HEK293 (cell line): ENCODE measurements at regions not wholly inside any gene's neighbourhood (a gene's known extent, or its start where the extent isn't known, plus 50 kb on each side); places are given as distances from the start of the nearest gene placed in this dataset.

Source experiments
- CTCF ChIA-PET: fragments of 350-600 bp; formaldehyde crosslinking; extraction: SDS; loops from one replicate; lab custom pipeline; 2021; ENCODE audit warnings: antibody characterized with exemption; lab: Yijun Ruan, JAX
- POLR2A ChIA-PET: fragments of 300-600 bp; formaldehyde crosslinking; extraction: SDS; loops from one replicate; lab custom pipeline; 2020; ENCODE audit warnings: antibody characterized with exemption, inconsistent platforms; lab: Yijun Ruan, JAX
- H3K27ac ChIP-seq: fragments of 200-500 bp; sonication (Bioruptor generic); 2 replicates; pipeline ENCODE4 v1.5.1; 2014; ENCODE audit warnings: low read depth, low read length, control low read depth, inconsistent platforms; ENCODE audit errors: extremely low read depth
- H3K36me3 ChIP-seq, 2 experiments: fragments of 200-500 bp in 1 of 2; sonication (Bioruptor generic) in 1 of 2; 1 replicate in 1 of 2; 2 replicates in 1 of 2; pipeline ENCODE4 v1.5.1; 2014 to 2017; ENCODE audit warnings: inconsistent platforms in 2 of 2, low read length in 2 of 2; ENCODE audit not compliant: control insufficient read depth in 2 of 2, insufficient read depth in 1 of 2
- H3K4me1 ChIP-seq: fragments of 200-500 bp; sonication (Bioruptor generic); 2 replicates; pipeline ENCODE4 v1.5.1; 2014; ENCODE audit warnings: mild to moderate bottlenecking, low read length, inconsistent platforms; ENCODE audit not compliant: control insufficient read depth, insufficient read depth
- H3K4me3 ChIP-seq: 2 replicates; pipeline ENCODE4 v1.5.1; 2011; ENCODE audit warnings: low read depth, mild to moderate bottlenecking, control low read depth, low read length, moderate library complexity
- H3K9me3 ChIP-seq: fragments of 200-500 bp; sonication (Bioruptor generic); 2 replicates; pipeline ENCODE4 v1.5.1; 2014; ENCODE audit warnings: low read depth, low read length, inconsistent platforms; ENCODE audit not compliant: control insufficient read depth, insufficient read depth
- SCRT1 ChIP-seq: fragments of 450-650 bp; formaldehyde crosslinking; IDR thresholded peaks from 2 replicates; pipeline ENCODE4 v1.5.1; 2016; ENCODE audit warnings: missing biosample characterization, missing genetic modification characterization, borderline replicate concordance
- SCRT2 ChIP-seq: fragments of 450-650 bp; formaldehyde crosslinking; IDR thresholded peaks from 2 replicates; pipeline ENCODE4 v1.5.1; 2016; ENCODE audit warnings: missing biosample characterization, missing genetic modification characterization
- TCF7L2 ChIP-seq: IDR thresholded peaks from 2 replicates; pipeline ENCODE4 v1.6.1; 2011; ENCODE audit warnings: low read depth, mild to moderate bottlenecking, inconsistent platforms, low read length, moderate library complexity, borderline replicate concordance
- WT1 ChIP-seq: fragments of 450-650 bp; formaldehyde crosslinking; IDR thresholded peaks from 2 replicates; pipeline ENCODE4 v1.5.1; 2016; ENCODE audit warnings: missing biosample characterization, missing genetic modification characterization
- YY1 ChIP-seq: fragments of 450-650 bp; formaldehyde crosslinking; IDR thresholded peaks from 2 replicates; pipeline ENCODE4 v1.5.1; 2018; ENCODE audit warnings: missing biosample characterization, missing genetic modification characterization
- ZFP41 ChIP-seq: fragments of 450-650 bp; formaldehyde crosslinking; IDR thresholded peaks from 2 replicates; pipeline ENCODE4 v1.5.1; 2016; ENCODE audit warnings: missing biosample characterization, missing genetic modification characterization, borderline replicate concordance
- ZNF133 ChIP-seq: fragments of 450-650 bp; formaldehyde crosslinking; IDR thresholded peaks from 2 replicates; pipeline ENCODE4 v1.5.1; 2016; ENCODE audit warnings: missing biosample characterization, missing genetic modification characterization
- ZNF140 ChIP-seq: fragments of 450-650 bp; formaldehyde crosslinking; IDR thresholded peaks from 2 replicates; pipeline ENCODE4 v1.5.1; 2016; ENCODE audit warnings: missing biosample characterization, missing genetic modification characterization
- ZNF174 ChIP-seq: fragments of 450-650 bp; formaldehyde crosslinking; IDR thresholded peaks from 2 replicates; pipeline ENCODE4 v1.5.0; 2017; ENCODE audit warnings: missing biosample characterization, mild to moderate bottlenecking, missing genetic modification characterization
- ZNF202 ChIP-seq: fragments of 450-650 bp; formaldehyde crosslinking; IDR thresholded peaks from 2 replicates; pipeline ENCODE4 v1.5.1; 2016; ENCODE audit warnings: missing biosample characterization, missing genetic modification characterization, borderline replicate concordance
- ZNF211 ChIP-seq: fragments of 450-650 bp; formaldehyde crosslinking; IDR thresholded peaks from 2 replicates; pipeline ENCODE4 v1.5.1; 2016; ENCODE audit warnings: low read depth, missing biosample characterization, missing genetic modification characterization
- ZNF221 ChIP-seq: fragments of 450-650 bp; formaldehyde crosslinking; IDR thresholded peaks from 2 replicates; pipeline ENCODE4 v1.5.1; 2017; ENCODE audit warnings: missing biosample characterization, missing genetic modification characterization, borderline replicate concordance
- ZNF292 ChIP-seq: fragments of 450-650 bp; formaldehyde crosslinking; IDR thresholded peaks from 2 replicates; pipeline ENCODE4 v1.5.1; 2016; ENCODE audit warnings: low read depth, missing biosample characterization, missing genetic modification characterization, borderline replicate concordance
- ZNF530 ChIP-seq: fragments of 450-650 bp; formaldehyde crosslinking; IDR thresholded peaks from 2 replicates; pipeline ENCODE4 v1.5.1; 2016; ENCODE audit warnings: low read depth, missing biosample characterization, missing genetic modification characterization
- ZNF555 ChIP-seq: fragments of 450-650 bp; formaldehyde crosslinking; conservative IDR thresholded peaks from 2 replicates; pipeline ENCODE4 v1.5.1; 2017; ENCODE audit warnings: missing biosample characterization, mild to moderate bottlenecking, missing genetic modification characterization, inconsistent platforms
- ZNF629 ChIP-seq: fragments of 450-650 bp; formaldehyde crosslinking; IDR thresholded peaks from 2 replicates; pipeline ENCODE4 v1.5.1; 2017; ENCODE audit warnings: missing biosample characterization, missing genetic modification characterization
- ZNF654 ChIP-seq: fragments of 450-650 bp; formaldehyde crosslinking; IDR thresholded peaks from 2 replicates; pipeline ENCODE4 v1.5.1; 2016; ENCODE audit warnings: low read depth, missing biosample characterization, missing genetic modification characterization
- ZNF701 ChIP-seq: fragments of 450-650 bp; formaldehyde crosslinking; IDR thresholded peaks from 2 replicates; pipeline ENCODE4 v1.5.1; 2016; ENCODE audit warnings: missing biosample characterization, missing genetic modification characterization
- ZNF785 ChIP-seq: fragments of 450-650 bp; formaldehyde crosslinking; IDR thresholded peaks from 2 replicates; pipeline ENCODE4 v1.5.1; 2016; ENCODE audit warnings: missing biosample characterization, missing genetic modification characterization
- TF ChIP-seq, protein P1 (sequence below): fragments of 450-650 bp; formaldehyde crosslinking; IDR thresholded peaks from 2 replicates; pipeline ENCODE4 v1.5.1; 2017; ENCODE audit warnings: missing biosample characterization, missing genetic modification characterization
- TF ChIP-seq, protein P2 (sequence below): fragments of 450-650 bp; formaldehyde crosslinking; IDR thresholded peaks from 2 replicates; pipeline ENCODE4 v1.5.1; 2016; ENCODE audit warnings: missing biosample characterization, missing genetic modification characterization, low read depth
- TF ChIP-seq, protein P3 (sequence below): fragments of 450-650 bp; formaldehyde crosslinking; IDR thresholded peaks from 2 replicates; pipeline ENCODE4 v1.5.1; 2016; ENCODE audit warnings: missing biosample characterization, missing genetic modification characterization, low read depth
- TF ChIP-seq, protein P4 (sequence below): fragments of 450-650 bp; formaldehyde crosslinking; IDR thresholded peaks from 2 replicates; pipeline ENCODE4 v1.5.1; 2017; ENCODE audit warnings: missing biosample characterization, missing genetic modification characterization

DNA sequence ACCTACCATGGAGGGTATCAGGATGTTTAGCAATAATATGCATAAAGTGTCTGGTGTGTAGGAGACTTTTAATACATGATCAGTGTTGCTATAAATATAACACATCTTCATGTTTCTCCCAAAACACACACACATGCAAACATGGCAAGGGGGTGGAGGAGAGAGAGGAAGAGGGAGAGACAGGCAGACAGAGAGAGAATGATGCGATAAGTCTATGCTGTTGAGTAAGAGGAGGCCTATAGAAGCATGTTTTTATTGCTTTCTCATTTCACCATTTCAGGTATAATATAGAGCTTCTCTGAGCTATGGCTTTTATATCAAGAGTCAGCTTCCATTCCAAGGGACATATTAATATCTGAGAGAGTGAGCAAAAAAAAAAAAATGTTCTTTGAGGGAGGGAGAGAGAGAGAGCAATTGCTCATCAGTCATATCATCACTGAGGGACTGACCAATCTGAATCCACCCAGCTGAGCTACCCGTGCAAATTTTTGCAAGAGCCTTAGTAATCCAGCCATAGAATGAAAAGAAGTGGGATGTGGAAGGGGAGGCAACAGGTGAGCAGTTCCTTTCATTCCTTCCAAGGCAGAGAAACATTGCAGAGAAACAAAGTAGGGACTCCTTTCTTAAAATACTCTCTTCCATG lies 54.8 kb upstream of the RASSF8 start:
- H3K36me3 ChIP-seq = no peaks in the 10 kb centered on the region
- no peak overlapping the region for H3K4me3 ChIP-seq
- POLR2A ChIA-PET = no interaction called here
- TF ChIP-seq ZNF133 (tag by site-specific recombination) (no peak), SCRT1 (tag by site-specific recombination) (peak; percentile 22; the same call in 1 of the 2 replicates), SCRT2 (tag by site-specific recombination) (peak; percentile 63), ZNF211 (tag by site-specific recombination) (no peak)
- CTCF ChIA-PET = no interaction called here
- no peak overlapping the region for H3K27ac ChIP-seq
- no peaks in the 10 kb centered on the region for H3K4me1 ChIP-seq
- H3K9me3 ChIP-seq = no peaks in the 10 kb centered on the region

DNA sequence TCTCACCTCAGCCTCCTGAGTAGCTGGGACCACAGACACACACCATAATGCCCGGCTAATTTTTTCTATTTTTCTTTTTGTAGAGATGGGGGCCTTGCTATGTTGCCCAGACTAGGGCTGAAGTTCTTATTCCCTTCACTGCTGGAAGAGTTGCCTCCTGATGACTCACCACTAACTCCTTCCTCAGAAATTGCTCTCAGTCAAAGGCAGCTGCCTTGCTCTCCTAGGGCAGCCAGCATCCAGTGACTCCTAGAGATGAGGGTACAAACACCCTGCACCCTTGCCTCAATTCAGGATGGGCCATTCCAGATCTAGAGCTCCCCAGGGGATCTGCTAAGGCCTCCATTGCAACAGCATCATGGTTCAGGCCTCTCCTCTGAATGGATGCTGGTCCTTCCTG lies 54.0 kb upstream of the RASSF8 start:
- ChIA-PET POLR2A (no interaction called here), CTCF (interaction anchor here (0.6 kb wide), 1 partner anchor 468 kb away, joined by 3 read pairs; no protein-coding TSS in a partner anchor)
- Histone ChIP-seq H3K9me3 (no peaks in the 10 kb centered on the region), H3K36me3 (no peaks in the 10 kb centered on the region), H3K4me3 (no peak overlapping the region), H3K4me1 (no peaks in the 10 kb centered on the region), H3K27ac (no peak overlapping the region)
- TF ChIP-seq ZNF555 (tag by site-specific recombination) (no peak), ZNF292 (tag by site-specific recombination) (no peak), ZNF221 (tag by site-specific recombination) (no peak), ZNF701 (tag by site-specific recombination) (no peak), ZNF202 (tag by site-specific recombination) (no peak), ZNF785 (tag by site-specific recombination) (no peak), SCRT2 (tag by site-specific recombination) (no peak), ZFP41 (tag by site-specific recombination) (no peak), TCF7L2 (no peak), ZNF629 (tag by site-specific recombination) (no peak), YY1 (tag by site-specific recombination) (no peak), WT1 (tag by site-specific recombination) (no peak), ZNF174 (no peak), ZNF654 (tag by site-specific recombination) (no peak), ZNF530 (tag by site-specific recombination) (no peak), ZNF140 (no peak)
- TF ChIP-seq, protein P1, sequence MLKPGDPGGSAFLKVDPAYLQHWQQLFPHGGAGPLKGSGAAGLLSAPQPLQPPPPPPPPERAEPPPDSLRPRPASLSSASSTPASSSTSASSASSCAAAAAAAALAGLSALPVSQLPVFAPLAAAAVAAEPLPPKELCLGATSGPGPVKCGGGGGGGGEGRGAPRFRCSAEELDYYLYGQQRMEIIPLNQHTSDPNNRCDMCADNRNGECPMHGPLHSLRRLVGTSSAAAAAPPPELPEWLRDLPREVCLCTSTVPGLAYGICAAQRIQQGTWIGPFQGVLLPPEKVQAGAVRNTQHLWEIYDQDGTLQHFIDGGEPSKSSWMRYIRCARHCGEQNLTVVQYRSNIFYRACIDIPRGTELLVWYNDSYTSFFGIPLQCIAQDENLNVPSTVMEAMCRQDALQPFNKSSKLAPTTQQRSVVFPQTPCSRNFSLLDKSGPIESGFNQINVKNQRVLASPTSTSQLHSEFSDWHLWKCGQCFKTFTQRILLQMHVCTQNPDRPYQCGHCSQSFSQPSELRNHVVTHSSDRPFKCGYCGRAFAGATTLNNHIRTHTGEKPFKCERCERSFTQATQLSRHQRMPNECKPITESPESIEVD (tag by site-specific recombination) = no peak
- TF ChIP-seq, protein P2, sequence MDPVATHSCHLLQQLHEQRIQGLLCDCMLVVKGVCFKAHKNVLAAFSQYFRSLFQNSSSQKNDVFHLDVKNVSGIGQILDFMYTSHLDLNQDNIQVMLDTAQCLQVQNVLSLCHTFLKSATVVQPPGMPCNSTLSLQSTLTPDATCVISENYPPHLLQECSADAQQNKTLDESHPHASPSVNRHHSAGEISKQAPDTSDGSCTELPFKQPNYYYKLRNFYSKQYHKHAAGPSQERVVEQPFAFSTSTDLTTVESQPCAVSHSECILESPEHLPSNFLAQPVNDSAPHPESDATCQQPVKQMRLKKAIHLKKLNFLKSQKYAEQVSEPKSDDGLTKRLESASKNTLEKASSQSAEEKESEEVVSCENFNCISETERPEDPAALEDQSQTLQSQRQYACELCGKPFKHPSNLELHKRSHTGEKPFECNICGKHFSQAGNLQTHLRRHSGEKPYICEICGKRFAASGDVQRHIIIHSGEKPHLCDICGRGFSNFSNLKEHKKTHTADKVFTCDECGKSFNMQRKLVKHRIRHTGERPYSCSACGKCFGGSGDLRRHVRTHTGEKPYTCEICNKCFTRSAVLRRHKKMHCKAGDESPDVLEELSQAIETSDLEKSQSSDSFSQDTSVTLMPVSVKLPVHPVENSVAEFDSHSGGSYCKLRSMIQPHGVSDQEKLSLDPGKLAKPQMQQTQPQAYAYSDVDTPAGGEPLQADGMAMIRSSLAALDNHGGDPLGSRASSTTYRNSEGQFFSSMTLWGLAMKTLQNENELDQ = no peak
- TF ChIP-seq, protein P3, sequence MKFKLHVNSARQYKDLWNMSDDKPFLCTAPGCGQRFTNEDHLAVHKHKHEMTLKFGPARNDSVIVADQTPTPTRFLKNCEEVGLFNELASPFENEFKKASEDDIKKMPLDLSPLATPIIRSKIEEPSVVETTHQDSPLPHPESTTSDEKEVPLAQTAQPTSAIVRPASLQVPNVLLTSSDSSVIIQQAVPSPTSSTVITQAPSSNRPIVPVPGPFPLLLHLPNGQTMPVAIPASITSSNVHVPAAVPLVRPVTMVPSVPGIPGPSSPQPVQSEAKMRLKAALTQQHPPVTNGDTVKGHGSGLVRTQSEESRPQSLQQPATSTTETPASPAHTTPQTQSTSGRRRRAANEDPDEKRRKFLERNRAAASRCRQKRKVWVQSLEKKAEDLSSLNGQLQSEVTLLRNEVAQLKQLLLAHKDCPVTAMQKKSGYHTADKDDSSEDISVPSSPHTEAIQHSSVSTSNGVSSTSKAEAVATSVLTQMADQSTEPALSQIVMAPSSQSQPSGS (tag by site-specific recombination) = no peak
- TF ChIP-seq, protein P4, sequence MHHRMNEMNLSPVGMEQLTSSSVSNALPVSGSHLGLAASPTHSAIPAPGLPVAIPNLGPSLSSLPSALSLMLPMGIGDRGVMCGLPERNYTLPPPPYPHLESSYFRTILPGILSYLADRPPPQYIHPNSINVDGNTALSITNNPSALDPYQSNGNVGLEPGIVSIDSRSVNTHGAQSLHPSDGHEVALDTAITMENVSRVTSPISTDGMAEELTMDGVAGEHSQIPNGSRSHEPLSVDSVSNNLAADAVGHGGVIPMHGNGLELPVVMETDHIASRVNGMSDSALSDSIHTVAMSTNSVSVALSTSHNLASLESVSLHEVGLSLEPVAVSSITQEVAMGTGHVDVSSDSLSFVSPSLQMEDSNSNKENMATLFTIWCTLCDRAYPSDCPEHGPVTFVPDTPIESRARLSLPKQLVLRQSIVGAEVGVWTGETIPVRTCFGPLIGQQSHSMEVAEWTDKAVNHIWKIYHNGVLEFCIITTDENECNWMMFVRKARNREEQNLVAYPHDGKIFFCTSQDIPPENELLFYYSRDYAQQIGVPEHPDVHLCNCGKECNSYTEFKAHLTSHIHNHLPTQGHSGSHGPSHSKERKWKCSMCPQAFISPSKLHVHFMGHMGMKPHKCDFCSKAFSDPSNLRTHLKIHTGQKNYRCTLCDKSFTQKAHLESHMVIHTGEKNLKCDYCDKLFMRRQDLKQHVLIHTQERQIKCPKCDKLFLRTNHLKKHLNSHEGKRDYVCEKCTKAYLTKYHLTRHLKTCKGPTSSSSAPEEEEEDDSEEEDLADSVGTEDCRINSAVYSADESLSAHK (tag by site-specific recombination) = no peak
